ENCODE measurements at regions not wholly inside any gene's neighbourhood (a gene's known extent, or its start where the extent isn't known, plus 50 kb on each side); places are given as distances from the start of the nearest gene placed in this dataset.

DNA sequence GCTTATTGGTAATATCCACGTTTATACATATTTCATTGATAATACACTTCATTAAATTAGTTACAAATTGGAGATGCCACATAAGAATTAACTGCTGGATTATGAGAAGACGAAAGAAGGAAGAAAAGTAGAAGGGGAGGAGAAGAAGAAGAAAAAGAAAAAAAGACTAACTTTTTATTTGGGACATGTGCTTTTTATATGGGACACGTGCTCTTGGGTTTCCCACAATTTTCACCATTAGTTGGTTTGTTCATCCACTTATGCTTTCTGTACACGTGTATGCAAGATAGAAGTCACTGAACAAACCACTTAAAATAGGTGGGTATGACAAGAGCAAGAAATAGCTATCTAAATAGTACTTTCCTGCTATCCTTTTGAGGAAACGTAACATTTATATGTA lies 98.6 kb downstream of the MRPS30 start:
- TF ChIP-seq ZNF274 (CRISPR knock-in tag; IDR thresholded peaks at IDR 0.05) (no peak), POLR2AphosphoS5 (IDR thresholded peaks at IDR 0.05; ENCODE audit: low read depth, low read length) (no peak), JUN (CRISPR knock-in tag; IDR thresholded peaks at IDR 0.05) (no peak), RFX5 (IDR thresholded peaks at IDR 0.05; ENCODE audit: low read depth, low read length) (no peak), CBX1 (IDR thresholded peaks at IDR 0.05; ENCODE audit: low read depth) (no peak), CTCF (CRISPR knock-in tag; IDR thresholded peaks at IDR 0.05) (no peak), TP53 (CRISPR knock-in tag; conservative IDR thresholded peaks at IDR 0.05) (no peak)
- TF ChIP-seq, protein P1, sequence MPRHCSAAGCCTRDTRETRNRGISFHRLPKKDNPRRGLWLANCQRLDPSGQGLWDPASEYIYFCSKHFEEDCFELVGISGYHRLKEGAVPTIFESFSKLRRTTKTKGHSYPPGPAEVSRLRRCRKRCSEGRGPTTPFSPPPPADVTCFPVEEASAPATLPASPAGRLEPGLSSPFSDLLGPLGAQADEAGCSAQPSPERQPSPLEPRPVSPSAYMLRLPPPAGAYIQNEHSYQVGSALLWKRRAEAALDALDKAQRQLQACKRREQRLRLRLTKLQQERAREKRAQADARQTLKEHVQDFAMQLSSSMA (CRISPR knock-in tag; IDR thresholded peaks at IDR 0.05): no peak
- TF ChIP-seq, protein P2, sequence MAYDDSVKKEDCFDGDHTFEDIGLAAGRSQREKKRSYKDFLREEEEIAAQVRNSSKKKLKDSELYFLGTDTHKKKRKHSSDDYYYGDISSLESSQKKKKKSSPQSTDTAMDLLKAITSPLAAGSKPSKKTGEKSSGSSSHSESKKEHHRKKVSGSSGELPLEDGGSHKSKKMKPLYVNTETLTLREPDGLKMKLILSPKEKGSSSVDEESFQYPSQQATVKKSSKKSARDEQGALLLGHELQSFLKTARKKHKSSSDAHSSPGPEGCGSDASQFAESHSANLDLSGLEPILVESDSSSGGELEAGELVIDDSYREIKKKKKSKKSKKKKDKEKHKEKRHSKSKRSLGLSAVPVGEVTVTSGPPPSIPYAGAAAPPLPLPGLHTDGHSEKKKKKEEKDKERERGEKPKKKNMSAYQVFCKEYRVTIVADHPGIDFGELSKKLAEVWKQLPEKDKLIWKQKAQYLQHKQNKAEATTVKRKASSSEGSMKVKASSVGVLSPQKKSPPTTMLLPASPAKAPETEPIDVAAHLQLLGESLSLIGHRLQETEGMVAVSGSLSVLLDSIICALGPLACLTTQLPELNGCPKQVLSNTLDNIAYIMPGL (CRISPR knock-in tag; IDR thresholded peaks at IDR 0.05; ENCODE audit: borderline replicate concordance in 1 of 2, low read depth in 1 of 2): no peak
